Chondrocyte (in vitro differentiated cells): ENCODE measurements at regions not wholly inside any gene's neighbourhood (a gene's known extent, or its start where the extent isn't known, plus 50 kb on each side); places are given as distances from the start of the nearest gene placed in this dataset.
A peak's percentile ranks its signal among the peaks of the same experiment; 100 is the strongest.

Source experiments
- DNase-seq: peaks from one replicate; pipeline ENCODE4 v3.0.0; 2021; ENCODE audit warnings: mixed read lengths, low spot score
- H3K27ac Mint-ChIP-seq: one replicate; pipeline ENCODE4 v1.8.0; 2021; ENCODE audit warnings: mild to moderate bottlenecking, moderate library complexity, mixed read lengths; ENCODE audit not compliant: unreplicated experiment
- H3K27me3 Mint-ChIP-seq: 2 replicates; pipeline ENCODE4 v1.8.0; 2021; ENCODE audit warnings: low read depth, mixed read lengths
- H3K36me3 Mint-ChIP-seq: 2 replicates; pipeline ENCODE4 v1.8.0; 2021; ENCODE audit warnings: low read depth, mixed read lengths
- H3K4me1 Mint-ChIP-seq: 2 replicates; pipeline ENCODE4 v1.8.0; 2021; ENCODE audit warnings: low read depth, mild to moderate bottlenecking, mixed read lengths
- H3K4me3 Mint-ChIP-seq: one replicate; pipeline ENCODE4 v1.8.0; 2021; ENCODE audit warnings: mild to moderate bottlenecking, moderate library complexity, mixed read lengths; ENCODE audit not compliant: unreplicated experiment
- H3K9me3 Mint-ChIP-seq: 2 replicates; pipeline ENCODE4 v1.8.0; 2021; ENCODE audit warnings: low read depth, mixed read lengths
- CTCF ChIP-seq: fragments of 200-600 bp; sonication (generic); IDR thresholded peaks from 2 replicates; pipeline ENCODE4 v1.5.0; 2021; ENCODE audit warnings: antibody characterized with exemption, mild to moderate bottlenecking, moderate library complexity

GRCh38 chrX:74251006-74251930 is 52.7 kb upstream of the ZCCHC13 start:
- H3K9me3 Mint-ChIP-seq, result no peaks in the 10 kb centered on the region
- no peak for TF ChIP-seq CTCF
- H3K4me1 Mint-ChIP-seq, result peaks cover 42% of the 10 kb centered on the region
- no peak for DNase-seq
- H3K4me3 Mint-ChIP-seq, result no peak overlapping the region
- peaks cover 13% of the 10 kb centered on the region for H3K36me3 Mint-ChIP-seq
- peak overlapping the region; percentile 82 for H3K27ac Mint-ChIP-seq
- no peaks in the 10 kb centered on the region for H3K27me3 Mint-ChIP-seq

DNA sequence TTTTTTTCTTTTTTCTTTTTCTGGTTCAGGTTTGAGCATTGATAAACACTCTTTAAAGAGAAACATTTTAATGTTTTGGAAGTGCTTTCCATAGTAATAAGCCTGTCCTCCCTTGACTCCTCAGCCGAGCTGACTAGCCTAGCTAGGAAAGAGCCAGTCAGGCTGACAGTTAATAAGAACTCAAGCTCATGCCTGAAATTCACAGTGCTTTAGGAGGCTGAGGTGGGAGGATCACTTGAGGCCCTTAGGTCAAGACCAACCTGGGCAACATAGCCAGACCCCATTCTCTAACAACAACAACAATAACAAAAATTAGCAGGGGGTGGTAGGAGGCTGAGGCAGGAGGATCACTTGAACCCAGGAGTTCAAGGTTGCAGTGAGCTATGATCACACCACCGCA is 53.4 kb upstream of the ZCCHC13 start:
- Mint-ChIP-seq H3K27me3 (no peaks in the 10 kb centered on the region), H3K36me3 (peaks cover 9% of the 10 kb centered on the region), H3K4me1 (peaks cover 42% of the 10 kb centered on the region), H3K9me3 (no peaks in the 10 kb centered on the region), H3K27ac (peak overlapping the region; percentile 82), H3K4me3 (no peak overlapping the region)
- TF ChIP-seq CTCF, result no peak
- DNase-seq, result no peak

- H3K36me3 Mint-ChIP-seq, result peaks cover 9% of the 10 kb centered on the region
- H3K27me3 Mint-ChIP-seq, result no peaks in the 10 kb centered on the region
- no peaks in the 10 kb centered on the region for H3K9me3 Mint-ChIP-seq
- no peak for DNase-seq
- no peak for TF ChIP-seq CTCF
- H3K27ac Mint-ChIP-seq, result peak overlapping the region; percentile 82
- H3K4me3 Mint-ChIP-seq, result no peak overlapping the region
- H3K4me1 Mint-ChIP-seq, result peaks cover 42% of the 10 kb centered on the region
Measured at GRCh38 chrX:74249963-74250362, 54.0 kb upstream of the ZCCHC13 start.

DNA sequence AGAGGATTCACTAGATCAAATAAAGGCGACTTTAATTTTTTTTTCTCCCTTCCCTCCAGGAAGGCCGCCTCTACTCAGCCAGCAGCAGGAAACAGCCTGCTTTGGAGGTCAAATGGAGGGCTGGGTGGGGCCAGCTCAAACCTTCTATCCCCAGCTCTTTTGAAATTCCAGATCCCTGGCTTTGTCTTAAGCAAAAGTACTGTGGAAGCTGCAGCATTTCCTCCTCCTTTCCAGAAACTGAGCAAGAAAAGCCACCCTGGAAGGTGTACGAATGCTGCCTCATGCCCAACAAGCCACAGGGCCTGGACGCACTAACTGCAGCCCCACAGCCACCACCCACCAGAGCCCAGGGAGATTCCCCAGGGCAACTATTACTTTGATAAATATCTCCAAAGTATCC is 55.1 kb upstream of the ZCCHC13 start:
- H3K4me3 Mint-ChIP-seq, result no peak overlapping the region
- no peaks in the 10 kb centered on the region for H3K27me3 Mint-ChIP-seq
- H3K4me1 Mint-ChIP-seq, result peaks cover 42% of the 10 kb centered on the region
- no peak for DNase-seq
- TF ChIP-seq CTCF, result no peak
- H3K27ac Mint-ChIP-seq, result peak overlapping the region; percentile 83
- H3K9me3 Mint-ChIP-seq, result no peaks in the 10 kb centered on the region
- peaks cover 8% of the 10 kb centered on the region for H3K36me3 Mint-ChIP-seq

GRCh38 chrX:74246524-74246923 is 57.5 kb upstream of the ZCCHC13 start:
- no peak for DNase-seq
- peak overlapping the region; percentile 74 for H3K27ac Mint-ChIP-seq
- H3K36me3 Mint-ChIP-seq, result peaks cover 11% of the 10 kb centered on the region
- no peak for TF ChIP-seq CTCF
- H3K4me3 Mint-ChIP-seq, result no peak overlapping the region
- peaks cover 51% of the 10 kb centered on the region for H3K4me1 Mint-ChIP-seq
- H3K9me3 Mint-ChIP-seq, result no peaks in the 10 kb centered on the region
- H3K27me3 Mint-ChIP-seq, result no peaks in the 10 kb centered on the region
